Activated CD8-positive, alpha-beta T cell treated with anti-CD3 and anti-CD28 coated beads for 36 hours (primary cell): ENCODE measurements at regions not wholly inside any gene's neighbourhood (a gene's known extent, or its start where the extent isn't known, plus 50 kb on each side); places are given as distances from the start of the nearest gene placed in this dataset.

Experiments used
- ATAC-seq: fragments of 200-7000 bp; cut with Tn5 transposase; one replicate; pipeline ENCODE4 v1.10.0; 2021; ENCODE audit warnings: mild to moderate bottlenecking, moderate library complexity
- CTCF ChIA-PET: fragments of 350-600 bp; sonication (Branson Sonifier 250); formaldehyde crosslinking; loops from one replicate; lab custom pipeline; 2021; ENCODE audit warnings: antibody characterized with exemption; lab: Charles Lee
- POLR2A ChIA-PET: fragments of 350-600 bp; sonication (Branson Sonifier 250); formaldehyde crosslinking; loops from one replicate; lab custom pipeline; 2021; ENCODE audit warnings: antibody characterized with exemption; lab: Charles Lee
- DNase-seq: peaks from one replicate; pipeline ENCODE4 v3.0.0-alpha.2; 2020
- H3K27ac Mint-ChIP-seq: one replicate; pipeline ENCODE4 v1.8.0; 2021; ENCODE audit warnings: mild to moderate bottlenecking, mixed read lengths
- H3K27me3 Mint-ChIP-seq: one replicate; pipeline ENCODE4 v1.8.0; 2021; ENCODE audit warnings: mixed read lengths
- H3K36me3 Mint-ChIP-seq: one replicate; pipeline ENCODE4 v1.8.0; 2021; ENCODE audit warnings: low read depth, mixed read lengths
- H3K4me1 Mint-ChIP-seq: one replicate; pipeline ENCODE4 v1.8.0; 2021; ENCODE audit warnings: low read depth, mixed read lengths
- H3K4me3 Mint-ChIP-seq: one replicate; pipeline ENCODE4 v1.8.0; 2021; ENCODE audit warnings: mild to moderate bottlenecking, moderate library complexity, mixed read lengths
- H3K9me3 Mint-ChIP-seq: one replicate; pipeline ENCODE4 v1.8.0; 2021; ENCODE audit warnings: mixed read lengths
- CTCF ChIP-seq: fragments of 200-600 bp; IDR thresholded peaks from one replicate; pipeline ENCODE4 v1.8.0; 2022; ENCODE audit warnings: antibody characterized with exemption, mild to moderate bottlenecking
- intact Hi-C: fragments of 100-400 bp; cut with micrococcal nuclease; formaldehyde crosslinking; loops from one replicate; pipeline ENCODE4 v1.10.0; 2022

GRCh38 chr13:42498521-42498920, 75.4 kb upstream of the TNFSF11 start:
- ATAC-seq (no peak), DNase-seq (no peak)
- intact Hi-C loops: loop anchor here (5.0 kb wide), 3 partner anchors 74 to 166 kb away; partner anchors contain the start of gene TNFSF11
- Mint-ChIP-seq H3K27ac (peak overlapping the region; percentile 33), H3K4me1 (peaks cover 45% of the 10 kb centered on the region), H3K9me3 (peaks cover 7% of the 10 kb centered on the region), H3K27me3 (peaks cover 2% of the 10 kb centered on the region), H3K4me3 (no peak overlapping the region), H3K36me3 (no peaks in the 10 kb centered on the region)
- CTCF ChIA-PET: interaction anchor here (0.9 to 1.7 kb wide), 2 partner anchors 164 to 303 kb away, joined by 3 to 4 read pairs; no protein-coding TSS in a partner anchor
- POLR2A ChIA-PET: interaction anchor here (0.6 to 1.4 kb wide), 2 partner anchors 92 to 1102 kb away, joined by 3 to 5 read pairs; no protein-coding TSS in a partner anchor
- no peak for TF ChIP-seq CTCF
